ENCODE measurements at regions not wholly inside any gene's neighbourhood (a gene's known extent, or its start where the extent isn't known, plus 50 kb on each side); places are given as distances from the start of the nearest gene placed in this dataset.

DNA sequence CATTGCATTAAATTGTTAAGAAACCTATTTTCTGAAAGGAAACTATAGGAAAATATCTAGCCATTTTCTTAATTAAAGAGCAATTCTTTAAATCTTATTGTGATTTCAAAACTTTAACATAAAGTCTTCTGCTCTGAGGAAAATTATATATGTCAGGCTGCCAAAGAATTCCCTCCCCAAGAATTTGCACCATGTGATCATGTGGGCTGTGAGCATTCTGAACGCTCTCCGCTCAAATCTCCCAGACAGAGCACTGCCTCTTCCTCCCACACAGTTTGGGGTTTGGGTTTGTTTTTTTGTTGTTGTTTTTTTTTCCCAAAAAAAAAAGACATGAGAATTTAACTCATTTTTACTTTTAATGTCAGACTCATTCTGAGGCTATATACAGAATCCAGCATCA is 155.9 kb upstream of the PALMD start:
- H3K9me3 ChIP-seq, result no peaks in the 10 kb centered on the region
- no peak overlapping the region for H3K4me3 ChIP-seq
- TF ChIP-seq, protein P1, sequence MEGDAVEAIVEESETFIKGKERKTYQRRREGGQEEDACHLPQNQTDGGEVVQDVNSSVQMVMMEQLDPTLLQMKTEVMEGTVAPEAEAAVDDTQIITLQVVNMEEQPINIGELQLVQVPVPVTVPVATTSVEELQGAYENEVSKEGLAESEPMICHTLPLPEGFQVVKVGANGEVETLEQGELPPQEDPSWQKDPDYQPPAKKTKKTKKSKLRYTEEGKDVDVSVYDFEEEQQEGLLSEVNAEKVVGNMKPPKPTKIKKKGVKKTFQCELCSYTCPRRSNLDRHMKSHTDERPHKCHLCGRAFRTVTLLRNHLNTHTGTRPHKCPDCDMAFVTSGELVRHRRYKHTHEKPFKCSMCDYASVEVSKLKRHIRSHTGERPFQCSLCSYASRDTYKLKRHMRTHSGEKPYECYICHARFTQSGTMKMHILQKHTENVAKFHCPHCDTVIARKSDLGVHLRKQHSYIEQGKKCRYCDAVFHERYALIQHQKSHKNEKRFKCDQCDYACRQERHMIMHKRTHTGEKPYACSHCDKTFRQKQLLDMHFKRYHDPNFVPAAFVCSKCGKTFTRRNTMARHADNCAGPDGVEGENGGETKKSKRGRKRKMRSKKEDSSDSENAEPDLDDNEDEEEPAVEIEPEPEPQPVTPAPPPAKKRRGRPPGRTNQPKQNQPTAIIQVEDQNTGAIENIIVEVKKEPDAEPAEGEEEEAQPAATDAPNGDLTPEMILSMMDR (IDR thresholded peaks at IDR 0.05), result no peak
- no peak for DNase-seq
- H3K36me3 ChIP-seq, result no peaks in the 10 kb centered on the region
- H3K4me1 ChIP-seq, result no peaks in the 10 kb centered on the region
- intact Hi-C loops (cut with DNase I; ENCODE audit: low total_unique reads), result no loop called here
- no peaks in the 10 kb centered on the region for H3K27me3 ChIP-seq
- H3K27ac ChIP-seq, result no peak overlapping the region

DNA sequence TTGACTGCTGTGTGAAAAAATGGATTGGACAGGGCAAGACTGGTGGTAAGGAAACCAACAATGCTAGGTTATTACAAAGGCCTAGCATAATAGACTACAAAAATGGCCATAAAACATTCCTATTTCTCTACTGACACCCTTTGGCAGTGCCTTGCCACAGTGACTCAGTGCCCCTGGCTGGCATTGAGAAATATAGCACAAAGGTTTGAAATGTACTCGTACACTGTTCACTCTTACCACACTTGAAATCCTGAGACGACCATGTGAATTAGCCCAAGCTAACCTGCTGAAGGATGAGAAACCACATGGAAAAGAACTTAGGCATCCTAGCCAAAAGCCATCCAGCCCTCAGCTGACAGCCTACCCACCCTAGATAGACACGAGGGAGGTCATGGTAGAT is 149.8 kb upstream of the PALMD start:
- TF ChIP-seq, protein P1 (IDR thresholded peaks at IDR 0.05), result no peak
- intact Hi-C loops (cut with DNase I; ENCODE audit: low total_unique reads), result no loop called here

DNA sequence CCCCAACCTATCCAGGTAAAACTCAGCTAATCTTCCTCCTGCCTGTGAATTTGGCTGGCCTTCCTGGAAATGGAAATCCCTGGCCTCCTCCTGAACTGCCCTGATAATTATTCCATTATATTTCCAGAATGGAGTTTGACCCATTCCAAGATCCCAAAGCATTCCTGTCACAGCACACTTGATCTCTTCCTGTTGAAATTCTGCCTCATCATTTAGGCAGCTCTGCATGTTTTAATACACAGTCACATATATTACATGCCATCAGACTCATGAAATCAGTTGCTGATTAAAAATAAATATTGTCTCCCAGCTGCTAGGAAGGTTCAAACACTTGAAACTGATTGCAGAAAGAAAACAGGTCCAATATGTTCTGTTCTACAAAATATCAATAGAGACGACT is 148.2 kb upstream of the PALMD start:
- H3K27me3 ChIP-seq, result no peaks in the 10 kb centered on the region
- H3K4me1 ChIP-seq, result no peaks in the 10 kb centered on the region
- intact Hi-C loops (cut with DNase I; ENCODE audit: low total_unique reads), result no loop called here
- no peaks in the 10 kb centered on the region for H3K9me3 ChIP-seq
- H3K4me3 ChIP-seq, result no peak overlapping the region
- no peak for DNase-seq
- H3K27ac ChIP-seq, result no peak overlapping the region
- H3K36me3 ChIP-seq, result no peaks in the 10 kb centered on the region
- TF ChIP-seq, protein P1 (IDR thresholded peaks at IDR 0.05), result no peak

More for the DNA sequence above, 149.8 kb upstream of the PALMD start:
- no peaks in the 10 kb centered on the region for H3K27me3 ChIP-seq
- no peaks in the 10 kb centered on the region for H3K9me3 ChIP-seq
- H3K36me3 ChIP-seq, result no peaks in the 10 kb centered on the region
- no peak for DNase-seq
- H3K4me3 ChIP-seq, result no peak overlapping the region
- H3K4me1 ChIP-seq, result no peaks in the 10 kb centered on the region
- H3K27ac ChIP-seq, result no peak overlapping the region

DNA sequence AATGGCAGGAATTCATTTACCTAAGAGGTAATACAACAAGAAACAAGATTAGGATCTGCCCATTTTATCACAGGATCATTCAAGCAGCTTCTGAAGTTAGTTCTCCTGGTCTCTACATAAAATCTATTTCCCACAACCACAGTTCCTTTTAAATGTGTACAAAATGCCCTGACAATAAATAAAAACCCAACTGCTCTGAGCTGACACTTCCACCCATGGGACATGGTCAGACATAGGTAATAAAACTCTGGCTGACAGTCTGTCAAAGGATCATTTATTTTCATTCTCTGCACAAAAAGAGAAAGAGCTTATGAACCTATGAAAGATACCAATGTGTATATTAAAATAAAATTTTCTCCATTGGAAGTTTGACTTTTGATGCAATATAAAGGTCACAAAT is 145.4 kb upstream of the PALMD start:
- Histone ChIP-seq H3K27ac (no peak overlapping the region), H3K27me3 (no peaks in the 10 kb centered on the region), H3K4me3 (no peak overlapping the region), H3K9me3 (no peaks in the 10 kb centered on the region), H3K4me1 (no peaks in the 10 kb centered on the region), H3K36me3 (no peaks in the 10 kb centered on the region)
- TF ChIP-seq, protein P1 (IDR thresholded peaks at IDR 0.05), result no peak
- DNase-seq, result no peak
- intact Hi-C loops (cut with DNase I; ENCODE audit: low total_unique reads), result no loop called here

DNA sequence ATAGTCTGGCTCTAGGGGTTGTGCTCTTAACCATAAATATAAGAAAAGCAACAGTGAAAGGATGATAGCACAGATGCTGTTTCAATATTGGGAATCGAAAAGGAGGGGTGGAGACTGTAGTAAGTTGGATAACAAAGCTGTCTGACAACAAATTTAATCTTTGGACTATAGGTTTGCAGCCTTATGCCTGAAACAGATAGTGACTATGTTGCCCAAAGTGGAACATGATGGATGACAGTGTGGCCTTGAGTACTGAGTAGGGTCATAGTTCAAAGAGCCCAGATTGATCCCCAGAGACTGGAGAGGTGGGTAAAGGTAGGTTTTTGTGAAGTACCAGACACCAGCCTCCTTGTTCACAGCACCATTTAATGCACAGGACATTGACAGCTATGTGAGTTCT is 144.0 kb upstream of the PALMD start:
- H3K27ac ChIP-seq, result no peak overlapping the region
- H3K9me3 ChIP-seq, result no peaks in the 10 kb centered on the region
- intact Hi-C loops (cut with DNase I; ENCODE audit: low total_unique reads), result no loop called here
- DNase-seq, result no peak
- H3K27me3 ChIP-seq, result no peaks in the 10 kb centered on the region
- H3K4me3 ChIP-seq, result no peak overlapping the region
- H3K4me1 ChIP-seq, result no peaks in the 10 kb centered on the region
- TF ChIP-seq, protein P1 (IDR thresholded peaks at IDR 0.05), result no peak
- no peaks in the 10 kb centered on the region for H3K36me3 ChIP-seq

DNA sequence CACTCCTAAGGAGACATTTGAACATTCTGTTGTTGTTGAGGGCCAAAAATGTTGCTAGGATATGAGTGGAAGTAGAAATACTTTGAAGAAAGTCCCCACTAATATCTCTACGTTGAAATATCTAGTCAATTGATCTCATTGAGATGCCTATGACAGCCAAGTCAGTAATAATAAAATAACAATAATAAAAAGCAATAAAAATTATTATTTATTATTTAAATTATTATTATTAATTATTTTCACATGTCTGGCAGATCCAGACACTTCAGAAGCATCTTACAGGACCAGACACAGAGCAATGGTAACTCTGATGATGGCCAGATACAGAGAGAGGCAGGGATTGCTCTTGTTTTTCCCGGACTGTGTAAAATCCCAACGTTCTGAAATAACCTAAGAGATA is 143.5 kb upstream of the PALMD start:
- no peak for DNase-seq
- Histone ChIP-seq H3K4me1 (no peaks in the 10 kb centered on the region), H3K9me3 (no peaks in the 10 kb centered on the region), H3K36me3 (no peaks in the 10 kb centered on the region), H3K27ac (no peak overlapping the region), H3K4me3 (no peak overlapping the region), H3K27me3 (no peaks in the 10 kb centered on the region)
- intact Hi-C loops (cut with DNase I; ENCODE audit: low total_unique reads), result no loop called here
- TF ChIP-seq, protein P1 (IDR thresholded peaks at IDR 0.05), result no peak

All from tibial artery (tissue), 4 donors.